ENCODE measurements at regions not wholly inside any gene's neighbourhood (a gene's known extent, or its start where the extent isn't known, plus 50 kb on each side); places are given as distances from the start of the nearest gene placed in this dataset.

GRCh38 chr5:88659529-88660263 is 223.3 kb downstream of the MEF2C start:
- TF ChIP-seq, protein P1, sequence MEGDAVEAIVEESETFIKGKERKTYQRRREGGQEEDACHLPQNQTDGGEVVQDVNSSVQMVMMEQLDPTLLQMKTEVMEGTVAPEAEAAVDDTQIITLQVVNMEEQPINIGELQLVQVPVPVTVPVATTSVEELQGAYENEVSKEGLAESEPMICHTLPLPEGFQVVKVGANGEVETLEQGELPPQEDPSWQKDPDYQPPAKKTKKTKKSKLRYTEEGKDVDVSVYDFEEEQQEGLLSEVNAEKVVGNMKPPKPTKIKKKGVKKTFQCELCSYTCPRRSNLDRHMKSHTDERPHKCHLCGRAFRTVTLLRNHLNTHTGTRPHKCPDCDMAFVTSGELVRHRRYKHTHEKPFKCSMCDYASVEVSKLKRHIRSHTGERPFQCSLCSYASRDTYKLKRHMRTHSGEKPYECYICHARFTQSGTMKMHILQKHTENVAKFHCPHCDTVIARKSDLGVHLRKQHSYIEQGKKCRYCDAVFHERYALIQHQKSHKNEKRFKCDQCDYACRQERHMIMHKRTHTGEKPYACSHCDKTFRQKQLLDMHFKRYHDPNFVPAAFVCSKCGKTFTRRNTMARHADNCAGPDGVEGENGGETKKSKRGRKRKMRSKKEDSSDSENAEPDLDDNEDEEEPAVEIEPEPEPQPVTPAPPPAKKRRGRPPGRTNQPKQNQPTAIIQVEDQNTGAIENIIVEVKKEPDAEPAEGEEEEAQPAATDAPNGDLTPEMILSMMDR (IDR thresholded peaks at IDR 0.05; ENCODE audit: borderline replicate concordance, extremely low read depth, low read length, poor library complexity, severe bottlenecking): no peak
- no peak for TF ChIP-seq EZH2 (IDR thresholded peaks at IDR 0.05; ENCODE audit: borderline replicate concordance, low read depth, low read length, severe bottlenecking)

Data from DND-41 (cell line).